ENCODE measurements at regions not wholly inside any gene's neighbourhood (a gene's known extent, or its start where the extent isn't known, plus 50 kb on each side); places are given as distances from the start of the nearest gene placed in this dataset.
A peak's percentile ranks its signal among the peaks of the same experiment; 100 is the strongest.
"Not testable (repeated sequence)": the region's sequence is repeated elsewhere in the genome, so short reads cannot be mapped to it uniquely, and the experiment has no call there.

DNA sequence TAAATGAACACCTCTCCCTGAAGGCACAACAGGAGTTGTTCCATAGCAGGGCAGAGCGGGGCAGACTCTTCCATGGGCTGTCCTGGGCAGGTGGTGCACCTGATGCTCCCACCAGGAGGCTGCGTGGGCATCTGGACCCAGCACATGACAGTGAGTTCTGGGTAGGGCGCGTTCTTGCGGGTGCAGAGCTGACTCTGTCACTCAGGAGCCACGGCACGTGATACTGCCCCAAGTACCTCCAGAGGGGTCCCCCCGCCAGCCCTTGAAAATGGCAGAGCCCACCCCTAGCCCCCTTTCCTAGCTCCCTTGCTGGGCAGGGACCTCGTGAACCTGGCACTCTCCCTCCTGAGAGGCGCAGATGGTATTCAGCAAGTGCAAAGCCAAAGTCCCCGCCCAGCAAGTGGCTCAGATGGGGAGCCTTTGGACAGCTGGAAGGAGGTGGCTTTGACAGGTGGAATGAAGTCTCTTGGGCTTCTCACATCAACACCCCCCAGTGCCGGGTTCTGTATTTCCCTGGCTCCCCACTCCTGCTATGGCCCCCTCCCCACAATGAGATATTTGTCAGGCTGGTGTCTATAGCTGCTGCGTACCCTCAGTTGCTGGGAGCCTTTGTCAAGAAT is 172.1 kb downstream of the TBC1D2B start:
- Mint-ChIP-seq H3K9me3 (ENCODE audit: low read depth) (no peaks in the 10 kb centered on the region), H3K4me1 (peaks cover 3% of the 10 kb centered on the region), H3K4me3 (no peak overlapping the region), H3K36me3 (no peaks in the 10 kb centered on the region), H3K27me3 (no peaks in the 10 kb centered on the region), H3K27ac (no peak overlapping the region)
- CTCF ChIA-PET = no interaction called here
- no peak for ATAC-seq
- DNase-seq = peak; percentile 40

DNA sequence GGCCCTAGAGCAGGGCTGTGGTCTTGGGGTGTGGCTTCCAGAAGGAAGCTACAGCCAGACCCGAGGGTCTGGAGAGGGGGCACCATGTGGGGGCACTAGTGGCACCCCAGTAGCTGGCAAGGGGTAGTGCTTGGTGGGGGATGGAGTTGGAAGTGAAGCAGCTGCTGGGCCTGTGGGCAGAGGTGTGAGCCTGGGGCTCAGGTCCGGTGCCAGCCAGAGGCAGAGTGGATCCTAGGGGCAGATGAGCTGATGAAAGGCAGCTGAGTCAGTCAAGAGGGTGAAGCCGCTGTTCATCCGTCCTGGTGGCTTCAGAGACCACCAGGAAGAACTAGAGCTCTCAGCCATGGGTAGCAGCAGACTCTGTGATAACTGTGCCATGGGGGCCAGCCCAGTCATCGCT is 172.6 kb downstream of the TBC1D2B start:
- H3K4me3 Mint-ChIP-seq = no peak overlapping the region
- no peaks in the 10 kb centered on the region for H3K36me3 Mint-ChIP-seq
- CTCF ChIA-PET = no interaction called here
- no peaks in the 10 kb centered on the region for H3K4me1 Mint-ChIP-seq
- no peak for ATAC-seq
- no peaks in the 10 kb centered on the region for H3K27me3 Mint-ChIP-seq
- no peaks in the 10 kb centered on the region for H3K9me3 Mint-ChIP-seq (ENCODE audit: low read depth)
- no peak overlapping the region for H3K27ac Mint-ChIP-seq
- DNase-seq = peak; percentile 36

DNA sequence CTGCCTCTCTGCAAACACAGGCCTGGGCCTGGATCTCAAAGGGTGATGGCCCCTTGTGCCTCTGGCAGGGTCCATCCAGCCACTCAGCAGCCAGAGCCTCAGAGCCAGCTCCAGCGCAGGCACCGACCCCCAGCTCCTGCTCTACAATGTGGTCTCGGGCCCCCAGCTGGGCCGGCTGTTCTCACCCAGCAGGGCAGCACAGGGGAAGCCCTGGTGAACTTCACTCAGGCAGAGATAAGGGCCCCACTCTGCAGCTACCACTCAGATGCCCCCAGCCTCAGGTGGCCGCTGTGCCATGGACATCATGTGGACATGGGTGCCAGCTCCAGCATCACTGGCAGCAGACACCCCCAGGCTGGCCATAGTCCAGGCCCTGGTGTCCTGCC is 173.1 kb downstream of the TBC1D2B start:
- no peaks in the 10 kb centered on the region for H3K36me3 Mint-ChIP-seq
- H3K27me3 Mint-ChIP-seq = no peaks in the 10 kb centered on the region
- no peak for DNase-seq
- H3K9me3 Mint-ChIP-seq (ENCODE audit: low read depth) = no peaks in the 10 kb centered on the region
- no peak overlapping the region for H3K27ac Mint-ChIP-seq
- no peak for ATAC-seq
- H3K4me1 Mint-ChIP-seq = no peaks in the 10 kb centered on the region
- no peak overlapping the region for H3K4me3 Mint-ChIP-seq
- CTCF ChIA-PET = no interaction called here

DNA sequence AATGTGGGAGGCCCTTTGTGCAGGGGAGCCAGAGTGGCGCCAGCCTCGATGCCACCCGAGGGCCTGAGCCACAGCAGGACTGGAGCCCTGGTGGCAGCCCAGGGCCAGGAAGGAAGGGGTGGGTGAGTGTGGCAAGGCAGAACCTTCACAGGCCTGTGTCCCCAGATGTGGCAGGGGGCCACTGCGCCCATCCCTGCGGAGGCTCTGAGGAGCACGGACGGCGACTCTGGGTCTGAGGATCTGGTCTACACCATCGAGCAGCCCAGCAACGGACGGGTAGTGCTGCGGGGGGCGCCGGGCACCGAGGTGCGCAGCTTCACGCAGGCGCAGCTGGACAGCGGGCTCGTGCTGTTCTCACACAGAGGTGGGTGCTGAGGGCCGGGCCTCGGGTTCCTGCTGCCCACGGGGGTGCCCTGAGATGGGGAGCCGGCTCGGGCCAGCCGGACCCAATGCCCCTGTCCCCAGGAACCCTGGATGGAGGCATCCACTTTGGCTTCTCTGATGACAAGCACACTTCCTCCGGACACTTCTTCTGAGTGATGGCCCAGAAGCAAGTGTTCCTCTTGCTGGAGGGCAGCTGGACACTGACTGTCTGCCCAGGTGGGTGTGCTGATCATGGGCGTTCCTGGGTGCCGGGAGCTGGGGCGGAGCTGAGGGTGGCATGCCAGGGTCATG is 173.6 kb downstream of the TBC1D2B start:
- H3K4me1 Mint-ChIP-seq = not testable (repeated sequence)

DNA sequence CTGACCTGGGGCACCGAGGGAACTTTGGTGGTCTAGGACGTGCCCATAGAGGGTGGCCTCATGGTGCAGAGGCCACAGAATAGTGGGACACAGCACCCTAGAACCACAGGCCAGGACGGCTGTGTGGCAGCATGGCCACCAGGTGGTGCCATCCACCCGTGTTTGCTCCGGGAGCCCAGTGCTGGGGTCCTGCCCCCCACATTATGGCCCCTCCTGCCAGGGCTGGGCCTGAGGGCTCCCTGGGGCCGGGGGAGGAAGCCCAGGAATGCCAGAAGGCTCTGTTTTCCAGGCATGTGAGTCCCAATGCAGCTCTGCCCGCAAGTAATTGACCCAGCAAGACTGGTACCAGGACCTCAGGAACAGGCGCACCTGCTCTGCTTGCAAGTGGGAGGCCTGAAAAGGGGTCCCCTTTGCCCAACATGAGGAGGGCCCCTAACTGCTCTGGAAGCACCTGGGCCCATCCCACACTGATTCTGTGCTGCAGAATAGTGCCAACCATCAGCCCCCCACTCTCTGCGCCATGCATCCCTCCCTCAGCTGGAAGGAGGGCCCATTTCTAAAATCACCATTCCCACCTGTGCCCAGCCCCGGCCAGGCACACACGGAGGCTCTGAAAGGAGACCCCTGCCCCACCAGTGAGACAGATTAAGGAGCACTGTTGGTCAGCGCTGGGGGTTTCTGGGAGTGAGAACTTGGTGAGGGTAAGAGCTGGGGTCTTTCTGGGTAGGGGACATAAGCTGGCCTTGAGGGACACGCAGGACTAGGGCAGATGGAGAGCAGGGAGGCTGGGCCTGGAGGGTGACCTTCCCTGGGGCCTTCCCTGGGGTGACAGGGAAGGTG is 174.4 kb downstream of the TBC1D2B start:
- not testable (repeated sequence) for H3K27me3 Mint-ChIP-seq; H3K4me1 Mint-ChIP-seq; H3K4me3 Mint-ChIP-seq; DNase-seq; H3K27ac Mint-ChIP-seq; H3K9me3 Mint-ChIP-seq (ENCODE audit: low read depth); H3K36me3 Mint-ChIP-seq
- CTCF ChIA-PET = interaction anchor here (0.5 to 2.1 kb wide), 7 partner anchors 7 to 295 kb away, joined by 3 to 6 read pairs (median 3); no protein-coding TSS in a partner anchor
- ATAC-seq = peak; percentile 55

More for the DNA sequence above, 173.6 kb downstream of the TBC1D2B start:
- H3K36me3 Mint-ChIP-seq; DNase-seq; H3K4me3 Mint-ChIP-seq; ATAC-seq; CTCF ChIA-PET; H3K27me3 Mint-ChIP-seq; H3K9me3 Mint-ChIP-seq (ENCODE audit: low read depth); H3K27ac Mint-ChIP-seq: not testable (repeated sequence)

DNA sequence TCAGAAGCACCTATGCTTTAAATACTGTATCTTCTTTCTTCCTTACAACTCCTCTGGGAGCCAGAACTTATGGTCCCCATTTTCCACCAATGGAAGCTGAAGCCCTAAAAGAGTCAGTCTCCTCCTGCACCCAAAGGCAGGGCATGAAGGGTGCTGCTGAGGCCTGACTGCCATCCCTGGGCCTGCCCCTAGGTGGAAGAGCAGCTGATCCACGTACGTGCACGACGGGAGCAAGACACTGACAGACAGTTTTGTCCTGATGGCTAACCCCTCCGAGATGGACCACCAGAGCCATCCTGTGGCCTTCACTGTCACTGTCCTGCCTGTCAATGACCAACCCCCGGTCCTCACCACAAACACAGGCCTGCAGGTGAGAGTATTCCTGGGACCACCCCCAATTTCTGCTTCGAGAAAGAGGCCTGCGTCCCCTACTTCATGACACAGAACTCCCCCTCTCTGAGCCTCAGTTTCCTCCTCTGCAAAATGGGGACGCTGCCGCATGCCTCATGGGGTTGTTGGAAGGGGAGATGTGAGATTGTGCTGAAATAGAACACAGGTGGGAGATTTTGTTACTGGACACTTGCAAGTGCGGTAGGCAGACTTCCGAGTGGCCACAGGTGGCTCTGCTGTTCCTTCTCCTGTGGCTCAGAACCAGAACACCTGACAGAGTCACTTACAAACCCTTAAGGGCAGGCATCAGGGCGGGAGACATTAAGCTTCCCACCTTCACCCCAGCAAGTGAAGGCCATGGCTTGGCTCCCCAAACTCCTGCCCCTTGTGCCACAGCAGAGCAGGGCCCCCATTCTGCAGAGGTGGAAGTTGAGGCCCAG is 175.4 kb downstream of the TBC1D2B start:
- H3K27me3 Mint-ChIP-seq = no peaks in the 10 kb centered on the region
- ATAC-seq (no peak), DNase-seq (no peak)
- H3K36me3 Mint-ChIP-seq = no peaks in the 10 kb centered on the region
- H3K4me3 Mint-ChIP-seq = no peak overlapping the region
- H3K9me3 Mint-ChIP-seq (ENCODE audit: low read depth) = no peaks in the 10 kb centered on the region
- H3K4me1 Mint-ChIP-seq = no peaks in the 10 kb centered on the region
- H3K27ac Mint-ChIP-seq = no peak overlapping the region
- CTCF ChIA-PET = interaction anchor here (0.5 to 2.1 kb wide), 8 partner anchors 8 to 303 kb away, joined by 3 to 6 read pairs (median 3); no protein-coding TSS in a partner anchor

DNA sequence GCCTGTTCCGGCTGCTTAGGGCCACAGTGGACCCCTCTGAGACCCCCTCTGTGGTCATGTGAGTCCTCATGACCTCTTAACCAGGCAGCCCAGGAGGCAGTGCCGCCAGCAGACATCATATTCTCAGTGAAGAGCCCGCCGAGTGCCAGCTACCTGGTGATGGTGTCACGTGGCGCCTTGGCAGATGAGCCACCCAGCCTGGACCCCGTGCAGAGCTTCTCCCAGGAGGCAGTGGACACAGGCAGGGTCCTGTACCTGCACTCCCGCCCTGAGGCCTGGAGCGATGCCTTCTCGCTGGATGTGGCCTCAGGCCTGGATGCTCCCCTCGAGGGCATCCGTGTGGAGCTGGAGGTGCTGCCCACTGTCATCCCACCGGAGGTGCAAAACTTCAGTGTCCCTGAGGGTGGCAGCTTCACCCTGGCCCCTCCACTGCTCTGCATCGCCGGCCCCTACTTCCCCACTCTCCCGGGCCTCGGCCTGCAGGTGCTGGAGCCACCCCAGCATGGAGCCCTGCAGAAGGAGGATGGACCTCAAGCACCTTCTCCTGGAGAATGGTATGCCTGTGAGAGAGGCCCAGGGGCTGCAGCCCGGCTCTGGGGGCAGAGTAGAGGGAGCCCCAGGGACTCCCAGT is 176.1 kb downstream of the TBC1D2B start:
- H3K27me3 Mint-ChIP-seq = no peaks in the 10 kb centered on the region
- no peak for DNase-seq
- H3K36me3 Mint-ChIP-seq = no peaks in the 10 kb centered on the region
- H3K4me1 Mint-ChIP-seq = no peaks in the 10 kb centered on the region
- no peaks in the 10 kb centered on the region for H3K9me3 Mint-ChIP-seq (ENCODE audit: low read depth)
- ATAC-seq = no peak
- H3K4me3 Mint-ChIP-seq = no peak overlapping the region
- CTCF ChIA-PET = interaction anchor here (1.0 to 2.1 kb wide), 6 partner anchors 9 to 211 kb away, joined by 3 to 6 read pairs (median 4); no protein-coding TSS in a partner anchor
- no peak overlapping the region for H3K27ac Mint-ChIP-seq

DNA sequence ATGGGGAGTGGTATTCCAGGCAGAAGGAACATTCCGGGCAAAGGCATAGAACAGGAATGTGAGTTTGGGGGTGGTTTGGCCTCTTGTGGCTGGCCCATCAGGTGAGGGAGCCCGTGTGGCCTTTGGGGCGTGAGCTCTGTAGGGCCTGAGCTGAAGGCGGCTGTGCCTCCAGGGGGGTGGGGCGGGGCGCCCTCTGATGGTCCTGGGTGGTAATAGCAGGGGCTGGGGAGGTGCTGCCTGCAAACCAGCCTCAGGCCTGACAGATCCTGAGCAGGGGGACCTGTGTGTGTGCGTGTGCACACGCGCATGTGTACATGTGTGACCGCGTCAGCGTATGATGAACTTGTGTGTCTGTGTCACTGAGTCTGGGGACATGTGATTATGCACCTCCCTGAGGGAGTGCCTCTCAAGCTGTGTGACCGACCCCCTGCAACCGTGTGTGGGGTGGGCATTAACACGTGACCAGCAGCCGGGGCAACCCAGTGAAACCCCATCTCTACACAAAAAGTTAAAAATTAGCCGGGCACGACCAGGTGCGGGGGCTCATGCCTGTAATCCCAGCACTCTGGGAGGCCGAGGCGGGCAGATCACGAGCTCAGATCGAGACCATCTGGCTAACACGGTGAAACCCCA is 177.1 kb downstream of the TBC1D2B start:
- not testable (repeated sequence) for H3K27me3 Mint-ChIP-seq; H3K4me3 Mint-ChIP-seq; H3K27ac Mint-ChIP-seq; H3K4me1 Mint-ChIP-seq; H3K9me3 Mint-ChIP-seq (ENCODE audit: low read depth); H3K36me3 Mint-ChIP-seq
- ATAC-seq (peak; percentile 62), DNase-seq (peak; percentile 52)
- CTCF ChIA-PET = interaction anchor here (1.0 to 1.5 kb wide), 4 partner anchors 10 to 295 kb away, joined by 3 read pairs; no protein-coding TSS in a partner anchor

DNA sequence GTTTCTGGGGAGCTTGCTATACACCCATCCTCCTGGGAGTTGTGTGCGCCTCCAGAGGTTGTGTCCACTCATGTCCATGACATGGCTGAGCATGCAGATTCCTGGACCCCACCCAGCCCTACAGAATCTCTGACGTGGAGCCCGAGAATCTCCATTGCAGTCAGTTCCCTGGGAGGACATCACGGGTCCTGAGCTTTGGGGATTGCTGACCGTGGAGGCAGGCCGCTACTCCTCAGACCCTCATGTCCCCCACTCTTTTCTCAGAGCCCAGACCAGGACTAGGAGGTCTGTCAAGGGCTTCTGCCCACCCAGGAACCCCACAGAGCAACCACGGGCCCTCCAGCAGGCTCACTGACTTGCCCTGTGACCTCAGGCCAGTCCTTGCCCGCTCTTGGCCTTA is 177.7 kb downstream of the TBC1D2B start:
- DNase-seq; H3K4me1 Mint-ChIP-seq; H3K9me3 Mint-ChIP-seq (ENCODE audit: low read depth); H3K27ac Mint-ChIP-seq; H3K36me3 Mint-ChIP-seq; H3K4me3 Mint-ChIP-seq; H3K27me3 Mint-ChIP-seq; ATAC-seq: not testable (repeated sequence)
- CTCF ChIA-PET = interaction anchor here (1.1 to 1.5 kb wide), 2 partner anchors 11 to 296 kb away, joined by 3 read pairs; no protein-coding TSS in a partner anchor

DNA sequence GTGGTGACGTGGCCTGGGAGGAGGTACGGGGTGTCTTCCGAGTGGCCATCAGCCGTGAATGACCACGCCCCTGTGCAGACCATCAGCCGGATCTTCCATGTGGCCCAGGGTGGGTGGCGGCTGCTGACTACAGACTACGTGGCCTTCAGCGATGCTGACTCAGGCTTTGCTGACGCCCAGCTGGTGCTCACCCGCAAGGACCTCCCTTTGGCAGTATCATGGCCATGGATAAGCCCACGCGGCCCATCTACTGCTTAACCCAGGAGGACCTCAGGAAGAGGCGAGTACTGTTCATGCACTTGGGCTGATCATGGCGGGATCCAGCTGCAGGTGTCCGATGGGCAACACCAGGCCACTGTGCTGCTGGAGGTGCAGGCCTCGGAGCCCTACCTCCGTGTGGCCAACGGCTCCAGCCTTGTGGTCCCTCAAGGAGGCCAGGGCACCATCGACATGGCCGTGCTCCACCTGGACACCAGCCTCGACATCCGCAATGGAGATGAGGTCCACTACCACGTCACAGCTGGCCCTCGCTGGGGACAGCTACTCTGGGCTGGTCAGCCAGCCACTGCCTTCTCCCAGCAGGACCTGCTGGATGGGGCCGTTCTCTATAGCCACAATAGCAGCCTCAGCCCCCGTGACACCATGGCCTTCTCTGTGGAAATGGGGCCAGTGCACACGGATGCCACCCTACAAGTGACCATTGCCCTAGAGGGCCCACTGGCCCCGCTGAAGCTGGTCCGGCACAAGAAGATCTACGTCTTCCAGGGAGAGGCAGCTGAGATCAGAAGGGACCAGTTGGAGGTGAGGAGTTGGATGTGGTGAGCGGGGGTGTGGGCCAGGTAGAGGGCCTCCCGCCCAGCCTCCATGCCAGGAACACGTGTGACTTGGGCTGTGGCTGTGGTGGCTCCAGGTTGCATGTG is 178.4 kb downstream of the TBC1D2B start:
- no peak for DNase-seq
- Mint-ChIP-seq H3K4me3 (no peak overlapping the region), H3K9me3 (ENCODE audit: low read depth) (no peaks in the 10 kb centered on the region), H3K4me1 (no peaks in the 10 kb centered on the region), H3K36me3 (no peaks in the 10 kb centered on the region), H3K27me3 (no peaks in the 10 kb centered on the region), H3K27ac (no peak overlapping the region)
- CTCF ChIA-PET = interaction anchor here (1.5 kb wide), 1 partner anchor 11 kb away, joined by 3 read pairs; no protein-coding TSS in a partner anchor
- no peak for ATAC-seq

DNA sequence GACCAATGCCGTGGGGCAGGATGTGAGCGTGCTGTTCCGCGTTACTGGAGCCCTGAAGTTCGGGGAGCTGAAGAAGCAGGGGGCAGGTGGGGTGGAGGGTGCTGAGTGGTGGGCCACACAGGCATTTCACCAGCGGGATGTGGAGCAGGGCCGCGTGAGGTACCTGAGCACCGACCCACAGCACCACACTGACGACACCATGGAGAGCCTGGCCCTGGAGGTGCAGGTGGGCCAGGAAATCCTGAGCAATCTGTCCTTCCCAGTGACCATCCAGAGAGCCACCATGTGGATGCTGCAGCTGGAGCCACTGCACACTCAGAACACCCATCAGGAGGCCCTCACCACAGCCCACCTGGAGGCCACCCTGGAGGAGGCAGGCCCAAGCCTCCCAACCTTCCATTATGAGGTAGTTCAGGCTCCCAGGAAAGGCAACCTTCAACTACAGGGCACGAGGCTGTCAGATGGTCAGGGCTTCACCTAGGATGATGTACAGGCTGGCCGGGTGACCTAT is 179.6 kb downstream of the TBC1D2B start:
- Mint-ChIP-seq H3K9me3 (ENCODE audit: low read depth) (no peaks in the 10 kb centered on the region), H3K27ac (no peak overlapping the region), H3K4me3 (no peak overlapping the region), H3K4me1 (no peaks in the 10 kb centered on the region), H3K36me3 (no peaks in the 10 kb centered on the region), H3K27me3 (no peaks in the 10 kb centered on the region)
- ATAC-seq (no peak), DNase-seq (no peak)
- CTCF ChIA-PET = no interaction called here

Data from activated CD8-positive, alpha-beta memory T cell treated with anti-CD3 and anti-CD28 coated beads, Interleukin-2, amount 10 ng/mL, durations not matched to agents 7 days and 5 days (primary cell).